ENCODE measurements at regions not wholly inside any gene's neighbourhood (a gene's known extent, or its start where the extent isn't known, plus 50 kb on each side); places are given as distances from the start of the nearest gene placed in this dataset.

- DNase-seq (ENCODE audit: low read depth, low spot score): no peak
Measured at GRCh38 chr5:17893026-17893635, 258.9 kb downstream of the TAF11L14 start.

- no peak for DNase-seq (ENCODE audit: low read depth, low spot score)
Measured at GRCh38 chr5:17895288-17896033, 261.2 kb downstream of the TAF11L14 start.

- no peak for DNase-seq (ENCODE audit: low read depth, low spot score)
Measured at GRCh38 chr5:17896605-17897004, 262.3 kb downstream of the TAF11L14 start.

GRCh38 chr5:17897776-17898175 is 263.5 kb downstream of the TAF11L14 start:
- DNase-seq (ENCODE audit: low read depth, low spot score): no peak

GRCh38 chr5:17898766-17899165 is 264.5 kb downstream of the TAF11L14 start:
- DNase-seq (ENCODE audit: low read depth, low spot score): no peak

- no peak for DNase-seq (ENCODE audit: low read depth, low spot score)
Measured at GRCh38 chr5:17907094-17907493, 272.8 kb downstream of the TAF11L14 start.

- DNase-seq (ENCODE audit: low read depth, low spot score): no peak
Measured at GRCh38 chr5:17910318-17910717, 276.1 kb downstream of the TAF11L14 start.

- DNase-seq (ENCODE audit: low read depth, low spot score): no peak
Measured at GRCh38 chr5:17912794-17913193, 278.5 kb downstream of the TAF11L14 start.

- DNase-seq (ENCODE audit: low read depth, low spot score): no peak
Measured at GRCh38 chr5:17916446-17916845, 282.2 kb downstream of the TAF11L14 start.

- DNase-seq (ENCODE audit: low read depth, low spot score): no peak
Measured at GRCh38 chr5:17917465-17917864, 283.2 kb downstream of the TAF11L14 start.

- no peak for DNase-seq (ENCODE audit: low read depth, low spot score)
Measured at GRCh38 chr5:17918373-17919104, 284.3 kb downstream of the TAF11L14 start.

GRCh38 chr5:17925276-17925675 is 291.0 kb downstream of the TAF11L14 start:
- no peak for DNase-seq (ENCODE audit: low read depth, low spot score)

GRCh38 chr5:17928581-17928981 is 294.3 kb downstream of the TAF11L14 start:
- DNase-seq (ENCODE audit: low read depth, low spot score): no peak

- DNase-seq (ENCODE audit: low read depth, low spot score): no peak
Measured at GRCh38 chr5:17929171-17929570, 294.9 kb downstream of the TAF11L14 start.

GRCh38 chr5:17930346-17930745 is 296.1 kb downstream of the TAF11L14 start:
- DNase-seq (ENCODE audit: low read depth, low spot score): no peak

- DNase-seq (ENCODE audit: low read depth, low spot score): no peak
Measured at GRCh38 chr5:17944046-17944445, 309.8 kb downstream of the TAF11L14 start.

- DNase-seq (ENCODE audit: low read depth, low spot score): no peak
Measured at GRCh38 chr5:17947029-17947428, 312.8 kb downstream of the TAF11L14 start.

GRCh38 chr5:17951392-17952169 is 317.3 kb downstream of the TAF11L14 start:
- DNase-seq (ENCODE audit: low read depth, low spot score): no peak

GRCh38 chr5:17952231-17952630 is 318.0 kb downstream of the TAF11L14 start:
- DNase-seq (ENCODE audit: low read depth, low spot score): no peak

- DNase-seq (ENCODE audit: low read depth, low spot score): no peak
Measured at GRCh38 chr5:17964067-17964466, 329.8 kb downstream of the TAF11L14 start.

- no peak for DNase-seq (ENCODE audit: low read depth, low spot score)
Measured at GRCh38 chr5:17966640-17967402, 332.6 kb downstream of the TAF11L14 start.
